ENCODE measurements at regions not wholly inside any gene's neighbourhood (a gene's known extent, or its start where the extent isn't known, plus 50 kb on each side); places are given as distances from the start of the nearest gene placed in this dataset.
"Not testable (repeated sequence)": the region's sequence is repeated elsewhere in the genome, so short reads cannot be mapped to it uniquely, and the experiment has no call there.

GRCh38 chr2:131641414-131642206, 113.9 kb downstream of the CCDC74A start:
- DNase-seq = no peak

- DNase-seq = not testable (repeated sequence)
These were observed 115.5 kb downstream of the CCDC74A start for GRCh38 chr2:131643180-131643579.

- no peak for DNase-seq
These were observed 117.6 kb downstream of the CCDC74A start for GRCh38 chr2:131645177-131645765.

DNA sequence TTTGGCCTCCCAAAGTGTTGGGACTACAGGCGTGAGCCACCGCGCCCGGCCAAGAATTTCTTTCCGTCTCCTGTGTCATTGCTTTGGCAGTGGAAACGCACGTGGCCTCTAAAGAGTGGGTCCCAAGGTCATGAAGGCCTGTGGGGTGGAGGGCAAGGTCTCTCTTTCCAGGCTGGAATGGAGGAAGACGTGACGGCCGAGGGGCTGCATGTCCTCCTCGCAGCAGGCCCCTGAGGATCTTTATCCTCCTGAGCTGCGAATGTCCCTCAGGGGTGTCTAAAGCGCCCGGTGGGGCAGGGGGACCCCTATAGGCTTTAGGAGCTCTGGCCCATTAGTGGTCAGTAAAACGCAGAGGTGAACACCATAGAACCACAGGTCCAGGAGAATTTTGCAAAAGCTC, 118.5 kb downstream of the CCDC74A start:
- DNase-seq = not testable (repeated sequence)

GRCh38 chr2:131646669-131647297, 119.1 kb downstream of the CCDC74A start:
- no peak for DNase-seq

- DNase-seq = not testable (repeated sequence)
These were observed 120.9 kb downstream of the CCDC74A start for GRCh38 chr2:131648565-131648964.

- DNase-seq = not testable (repeated sequence)
These were observed 124.6 kb downstream of the CCDC74A start for GRCh38 chr2:131652246-131652645.

DNA sequence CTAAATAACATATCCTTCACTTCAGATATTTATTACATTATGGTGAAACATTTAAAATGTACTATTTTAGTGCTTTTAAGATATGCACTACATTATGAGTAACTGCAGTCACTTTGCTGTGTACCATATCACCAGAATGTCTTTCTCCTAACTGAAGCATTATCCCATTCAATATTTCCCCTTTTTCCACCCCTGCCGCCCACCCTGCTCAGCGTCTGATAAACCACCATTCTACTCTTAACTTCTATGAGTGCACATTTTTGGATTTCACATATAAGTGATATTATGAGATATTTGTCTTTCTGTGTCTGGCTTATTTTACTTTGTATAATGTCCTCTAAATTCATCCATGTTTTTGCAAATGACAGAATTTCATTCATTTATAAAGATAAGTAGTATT, 126.4 kb downstream of the CCDC74A start:
- DNase-seq = not testable (repeated sequence)

DNA sequence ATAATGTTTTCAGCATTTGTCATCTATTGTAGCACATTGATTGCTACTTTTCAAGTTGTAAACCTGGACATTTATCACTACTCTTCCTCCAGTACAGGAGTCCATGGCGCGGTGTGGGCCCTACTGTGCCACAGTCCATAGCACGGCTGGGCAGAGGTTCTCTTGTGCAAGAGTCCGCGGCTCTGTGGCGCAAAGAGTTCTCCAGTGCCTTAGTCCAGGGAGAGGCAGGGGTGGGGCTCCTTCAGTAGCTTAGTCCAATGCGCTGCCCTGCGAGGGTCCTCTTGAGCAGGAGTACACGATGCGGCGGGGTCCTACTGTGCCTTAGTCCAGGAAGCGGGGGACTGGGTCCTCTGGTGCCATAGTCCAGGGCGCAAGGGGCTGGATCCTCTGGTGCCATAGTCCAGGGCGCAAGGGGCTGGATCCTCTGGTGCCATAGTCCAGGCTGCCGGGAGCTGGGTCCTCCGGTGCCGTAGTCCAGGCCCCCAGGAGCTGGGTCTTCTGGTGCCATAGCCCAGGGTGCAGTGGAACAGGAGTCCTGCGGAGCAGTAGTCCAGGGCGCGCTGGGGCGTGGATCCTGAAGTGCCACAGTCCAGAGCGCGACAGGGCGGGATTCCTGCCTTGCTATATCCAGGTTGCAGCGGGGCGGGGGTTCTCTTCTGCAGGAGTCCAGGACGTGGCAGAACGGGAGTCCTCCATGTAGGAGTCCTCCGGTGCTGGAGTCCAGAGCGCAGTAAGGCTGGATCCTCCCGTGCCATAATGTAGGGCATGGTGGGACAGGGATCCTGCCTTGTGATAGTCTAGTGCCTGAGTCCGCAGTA, 129.3 kb downstream of the CCDC74A start:
- DNase-seq = no peak

DNA sequence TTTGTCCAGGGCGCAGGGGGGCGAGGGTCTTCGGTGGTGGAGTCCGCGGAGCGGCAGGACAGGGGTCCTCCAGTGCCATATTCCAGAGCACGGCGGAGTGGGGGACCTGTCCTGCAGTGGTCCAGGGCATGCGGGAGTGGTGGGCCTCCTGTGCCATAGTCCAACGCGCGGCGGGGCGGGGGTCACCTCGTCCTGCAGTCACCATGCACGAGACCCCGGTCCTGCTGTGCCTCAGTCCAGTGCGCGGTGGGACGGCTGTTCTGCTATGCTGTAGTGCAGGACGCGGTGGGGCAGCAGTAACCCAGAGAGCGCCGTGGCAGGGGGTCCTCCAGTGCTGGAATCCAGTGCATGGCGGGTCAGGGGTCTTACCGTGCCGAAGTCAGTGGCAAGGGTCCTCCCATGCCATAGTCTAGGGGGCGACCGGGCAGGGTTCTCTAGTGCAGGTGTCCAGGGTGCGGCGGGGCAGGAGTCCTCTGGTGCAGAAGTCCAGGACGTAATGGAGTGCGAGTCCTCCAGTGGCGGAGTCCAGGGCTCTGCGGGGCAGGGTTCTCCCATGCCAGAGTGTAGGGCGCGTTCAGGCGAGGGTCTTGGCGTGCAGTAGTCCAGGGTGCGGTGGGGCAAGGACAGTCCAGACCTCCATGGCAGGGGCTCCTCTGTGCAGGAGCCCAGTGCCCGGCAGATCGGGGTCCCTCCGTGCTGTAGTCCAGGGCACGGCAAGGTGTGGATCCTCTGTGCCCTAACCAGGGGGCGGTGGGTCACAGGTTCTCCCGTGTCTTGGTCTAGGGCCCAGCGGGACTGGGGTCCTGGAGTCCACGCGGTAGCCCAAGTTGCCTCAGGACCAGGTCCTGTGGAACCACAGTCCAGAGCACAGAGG, 130.4 kb downstream of the CCDC74A start:
- no peak for DNase-seq

DNA sequence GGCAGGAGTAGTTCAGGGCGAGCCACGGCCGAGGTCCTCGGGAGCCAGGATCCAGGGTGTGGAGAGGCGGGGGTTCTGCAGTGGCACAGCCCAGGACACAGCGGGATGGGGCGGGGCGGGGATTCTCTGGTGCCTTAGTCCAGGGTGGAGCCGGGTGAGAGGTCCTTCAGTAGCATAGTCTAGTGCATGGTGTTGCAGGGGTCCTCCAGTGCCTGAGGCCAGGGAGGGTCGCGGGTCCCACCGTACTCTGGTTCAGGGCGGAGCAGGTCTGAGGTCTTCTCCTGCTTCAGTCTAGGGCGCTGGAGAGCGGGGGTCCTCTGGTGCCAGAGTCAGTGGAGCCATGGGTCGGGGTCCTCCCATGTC, 131.1 kb downstream of the CCDC74A start:
- DNase-seq = no peak

DNA sequence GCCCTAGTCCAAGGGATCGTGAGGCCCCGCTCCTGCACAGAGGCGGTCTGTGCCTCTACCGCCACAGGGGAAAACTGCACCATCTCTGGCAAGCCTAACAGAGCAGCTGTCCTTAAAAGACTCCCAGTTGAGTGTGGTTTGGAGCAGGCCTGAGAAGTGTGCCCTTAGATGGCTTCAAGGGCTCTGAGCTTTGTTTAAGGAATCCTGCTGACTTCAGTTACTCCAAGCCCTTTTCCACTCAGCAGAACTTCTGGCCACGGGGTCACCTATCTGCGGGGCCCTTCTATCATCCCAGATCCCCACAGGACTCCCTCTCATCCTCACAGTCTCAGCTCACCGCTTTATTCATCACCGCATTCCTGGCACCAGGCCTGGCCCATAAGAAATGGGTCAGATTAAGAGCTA, 131.5 kb downstream of the CCDC74A start:
- no peak for DNase-seq

GRCh38 chr2:131661101-131661782, 133.6 kb downstream of the CCDC74A start:
- peak; percentile 77 for DNase-seq

DNA sequence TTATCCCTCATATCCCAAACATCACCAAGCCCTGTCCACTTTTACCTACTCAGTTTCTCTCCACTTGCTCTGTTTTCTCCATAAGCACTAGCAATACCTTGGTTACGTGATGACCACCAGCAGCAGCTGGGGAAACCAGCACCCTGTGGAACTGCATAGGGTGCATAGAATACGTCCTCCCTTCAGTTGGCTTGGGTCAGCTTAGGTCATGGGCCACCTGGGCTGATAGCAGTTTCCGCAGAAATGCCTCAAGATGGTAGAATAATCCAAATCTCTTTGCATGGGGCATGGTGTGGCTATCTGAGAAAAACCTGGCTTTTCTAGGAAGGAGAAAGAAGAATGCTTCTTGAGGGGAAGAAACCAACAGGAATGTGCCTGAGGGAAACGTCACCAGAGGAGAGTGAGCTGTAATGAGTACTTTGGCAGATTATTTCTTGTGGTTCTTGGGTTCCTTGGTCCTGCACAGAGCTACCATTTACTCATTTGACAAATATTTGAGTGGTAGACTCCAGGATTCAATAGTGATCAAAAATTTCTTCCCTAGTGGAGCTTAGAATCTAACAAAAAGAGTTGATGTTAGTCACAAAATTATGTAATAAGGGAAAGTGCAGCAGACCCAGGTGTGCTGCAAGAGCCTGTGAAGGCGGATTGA, 134.3 kb downstream of the CCDC74A start:
- not testable (repeated sequence) for DNase-seq

DNA sequence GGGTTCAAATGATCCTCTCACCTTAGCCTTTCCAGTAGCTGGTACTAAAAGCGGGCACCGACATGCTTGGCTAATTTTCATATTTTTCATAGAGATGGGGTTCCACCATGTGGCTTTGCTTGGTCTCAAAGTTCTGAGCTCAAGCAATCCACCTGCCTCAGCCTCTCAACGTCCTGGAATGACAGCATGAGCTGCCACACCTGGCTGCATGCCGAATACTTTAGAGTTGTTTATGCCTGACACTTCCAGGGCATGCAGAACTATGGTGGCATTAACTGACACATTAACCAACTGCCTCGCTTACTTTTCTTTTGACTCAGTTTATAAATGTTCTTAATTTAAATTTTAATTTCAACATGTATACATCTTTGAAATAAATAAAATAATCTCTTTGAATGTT, 135.8 kb downstream of the CCDC74A start:
- not testable (repeated sequence) for DNase-seq

- DNase-seq = not testable (repeated sequence)
These were observed 138.0 kb downstream of the CCDC74A start for GRCh38 chr2:131665716-131666115.

GRCh38 chr2:131668794-131669540, 141.3 kb downstream of the CCDC74A start:
- DNase-seq = not testable (repeated sequence)

DNA sequence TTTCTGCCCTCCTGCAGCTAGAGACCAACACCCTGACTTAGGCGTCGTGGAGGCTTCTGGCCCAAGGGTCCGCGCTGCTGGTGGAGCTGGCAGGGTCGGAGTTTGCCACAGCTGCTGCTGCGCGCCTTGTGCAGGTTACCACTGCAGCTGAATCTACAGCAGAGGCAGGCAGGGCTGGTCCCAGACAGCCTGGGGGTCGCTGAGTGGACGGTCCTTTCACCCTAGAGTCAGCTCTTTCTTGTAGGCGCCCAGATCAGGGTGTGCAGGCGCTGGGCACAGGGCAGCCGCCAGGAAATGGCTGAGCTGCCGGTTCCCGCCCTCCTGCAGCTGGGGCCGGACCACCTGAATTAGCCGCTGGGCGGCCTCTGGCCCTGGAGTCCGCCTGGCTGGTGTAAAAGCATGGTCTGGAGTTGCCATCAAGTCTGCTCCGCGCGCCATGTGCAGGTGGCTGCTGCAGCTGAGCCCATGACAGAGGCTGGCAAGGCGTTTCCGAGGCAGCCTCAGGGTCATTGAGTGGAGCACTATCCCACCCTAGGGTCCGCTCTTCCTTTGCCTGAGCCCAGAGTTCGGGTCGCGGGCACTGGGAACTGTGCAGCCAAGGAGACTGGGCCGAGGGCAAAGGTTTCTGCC, 144.3 kb downstream of the CCDC74A start:
- not testable (repeated sequence) for DNase-seq
